ENCODE measurements at regions not wholly inside any gene's neighbourhood (a gene's known extent, or its start where the extent isn't known, plus 50 kb on each side); places are given as distances from the start of the nearest gene placed in this dataset.
"Not testable (repeated sequence)": the region's sequence is repeated elsewhere in the genome, so short reads cannot be mapped to it uniquely, and the experiment has no call there.

GRCh38 chr3:75444634-75445033 lies 219.5 kb upstream of the FRG2C start:
- DNase-seq (ENCODE audit: low spot score) = not testable (repeated sequence)

- not testable (repeated sequence) for DNase-seq (ENCODE audit: low spot score)
These were observed 218.9 kb upstream of the FRG2C start for GRCh38 chr3:75445234-75445633.

- not testable (repeated sequence) for DNase-seq (ENCODE audit: low spot score)
These were observed 217.2 kb upstream of the FRG2C start for GRCh38 chr3:75446948-75447347.

- DNase-seq (ENCODE audit: low spot score) = peak; percentile 10
These were observed 210.8 kb upstream of the FRG2C start for GRCh38 chr3:75453328-75453727.

GRCh38 chr3:75453839-75454238 lies 210.3 kb upstream of the FRG2C start:
- DNase-seq (ENCODE audit: low spot score) = not testable (repeated sequence)

- not testable (repeated sequence) for DNase-seq (ENCODE audit: low spot score)
These were observed 189.6 kb upstream of the FRG2C start for GRCh38 chr3:75474530-75474929.

GRCh38 chr3:75496600-75496999 lies 167.5 kb upstream of the FRG2C start:
- DNase-seq (ENCODE audit: low spot score) = not testable (repeated sequence)

GRCh38 chr3:75500357-75500756 lies 163.8 kb upstream of the FRG2C start:
- not testable (repeated sequence) for DNase-seq (ENCODE audit: low spot score)

GRCh38 chr3:75502171-75502570 lies 162.0 kb upstream of the FRG2C start:
- DNase-seq (ENCODE audit: low spot score) = not testable (repeated sequence)

- DNase-seq (ENCODE audit: low spot score) = peak; percentile 7
These were observed 161.1 kb upstream of the FRG2C start for GRCh38 chr3:75502769-75503756.

- no peak for DNase-seq (ENCODE audit: low spot score)
These were observed 157.5 kb upstream of the FRG2C start for GRCh38 chr3:75506603-75507002.

- DNase-seq (ENCODE audit: low spot score) = not testable (repeated sequence)
These were observed 156.2 kb upstream of the FRG2C start for GRCh38 chr3:75507956-75508355.

GRCh38 chr3:75527657-75528056 lies 136.5 kb upstream of the FRG2C start:
- not testable (repeated sequence) for DNase-seq (ENCODE audit: low spot score)

- peak; percentile 1 for DNase-seq (ENCODE audit: low spot score)
These were observed 112.0 kb upstream of the FRG2C start for GRCh38 chr3:75552095-75552494.

GRCh38 chr3:75564427-75564826 lies 99.7 kb upstream of the FRG2C start:
- DNase-seq (ENCODE audit: low spot score) = not testable (repeated sequence)

GRCh38 chr3:75572303-75572702 lies 91.8 kb upstream of the FRG2C start:
- DNase-seq (ENCODE audit: low spot score) = not testable (repeated sequence)

- not testable (repeated sequence) for DNase-seq (ENCODE audit: low spot score)
These were observed 85.0 kb upstream of the FRG2C start for GRCh38 chr3:75579091-75579490.

GRCh38 chr3:75579536-75579935 lies 84.6 kb upstream of the FRG2C start:
- DNase-seq (ENCODE audit: low spot score) = not testable (repeated sequence)

GRCh38 chr3:75579981-75580782 lies 83.9 kb upstream of the FRG2C start:
- DNase-seq (ENCODE audit: low spot score) = peak; percentile 36

GRCh38 chr3:75582536-75582935 lies 81.6 kb upstream of the FRG2C start:
- not testable (repeated sequence) for DNase-seq (ENCODE audit: low spot score)

- DNase-seq (ENCODE audit: low spot score) = not testable (repeated sequence)
These were observed 81.0 kb upstream of the FRG2C start for GRCh38 chr3:75583116-75583515.

GRCh38 chr3:75587695-75588094 lies 76.4 kb upstream of the FRG2C start:
- not testable (repeated sequence) for DNase-seq (ENCODE audit: low spot score)

- DNase-seq (ENCODE audit: low spot score) = not testable (repeated sequence)
These were observed 73.7 kb upstream of the FRG2C start for GRCh38 chr3:75590382-75590781.
